ENCODE measurements at regions not wholly inside any gene's neighbourhood (a gene's known extent, or its start where the extent isn't known, plus 50 kb on each side); places are given as distances from the start of the nearest gene placed in this dataset.

- no peak for DNase-seq (ENCODE audit: insufficient read length, low spot score)
- no peak for TF ChIP-seq SPI1 (IDR thresholded peaks at IDR 0.05; ENCODE audit: low read depth, low read length)
- no peak for TF ChIP-seq POU2F2 (IDR thresholded peaks at IDR 0.05; ENCODE audit: low read depth, low read length)
- TF ChIP-seq PAX5 (IDR thresholded peaks at IDR 0.05; ENCODE audit: insufficient read depth, low read length, severe bottlenecking), result no peak
- no peak for TF ChIP-seq POLR2A (IDR thresholded peaks at IDR 0.05; ENCODE audit: low read depth, low read length)
- no peak for TF ChIP-seq TAF1 (IDR thresholded peaks at IDR 0.05; ENCODE audit: low read depth, low read length)
- no peak for TF ChIP-seq POLR2AphosphoS5 (IDR thresholded peaks at IDR 0.05; ENCODE audit: low read depth, low read length)
- FAIRE-seq, result no peak
Observed at GRCh38 chr3:181947606-181948005, 235.9 kb downstream of the SOX2 start.

GRCh38 chr3:181948286-181948685 lies 236.6 kb downstream of the SOX2 start:
- TF ChIP-seq POLR2A (IDR thresholded peaks at IDR 0.05; ENCODE audit: low read depth, low read length), result no peak
- FAIRE-seq (no peak), DNase-seq (ENCODE audit: insufficient read length, low spot score) (no peak)

DNA sequence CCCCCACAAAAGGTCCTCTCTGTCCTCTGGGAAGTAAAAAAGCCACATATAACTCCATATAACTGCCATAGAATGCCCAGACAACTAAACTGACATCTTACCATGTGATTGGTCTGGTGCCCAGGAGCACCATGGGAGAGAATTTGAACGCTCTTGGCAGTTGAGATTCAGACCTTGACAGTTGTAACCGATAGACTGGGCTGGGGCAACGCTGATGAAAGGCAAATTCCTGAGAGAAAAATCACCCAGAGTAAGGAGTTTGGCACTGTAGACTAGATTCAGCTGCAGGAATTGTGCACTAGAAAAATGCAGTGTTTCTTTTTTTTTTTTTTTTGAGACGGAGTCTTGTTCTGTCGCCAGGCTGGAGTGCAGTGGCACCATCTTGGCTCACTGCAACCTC lies 240.5 kb downstream of the SOX2 start:
- TF ChIP-seq POU2F2 (IDR thresholded peaks at IDR 0.05; ENCODE audit: low read depth, low read length), result no peak
- TF ChIP-seq SPI1 (IDR thresholded peaks at IDR 0.05; ENCODE audit: low read depth, low read length), result no peak
- no peak for TF ChIP-seq POLR2A (IDR thresholded peaks at IDR 0.05; ENCODE audit: low read depth, low read length)
- no peak for TF ChIP-seq TAF1 (IDR thresholded peaks at IDR 0.05; ENCODE audit: low read depth, low read length)
- no peak for TF ChIP-seq POLR2AphosphoS5 (IDR thresholded peaks at IDR 0.05; ENCODE audit: low read depth, low read length)
- no peak for TF ChIP-seq PAX5 (IDR thresholded peaks at IDR 0.05; ENCODE audit: insufficient read depth, low read length, severe bottlenecking)
- DNase-seq (ENCODE audit: insufficient read length, low spot score), result no peak
- no peak for FAIRE-seq

DNA sequence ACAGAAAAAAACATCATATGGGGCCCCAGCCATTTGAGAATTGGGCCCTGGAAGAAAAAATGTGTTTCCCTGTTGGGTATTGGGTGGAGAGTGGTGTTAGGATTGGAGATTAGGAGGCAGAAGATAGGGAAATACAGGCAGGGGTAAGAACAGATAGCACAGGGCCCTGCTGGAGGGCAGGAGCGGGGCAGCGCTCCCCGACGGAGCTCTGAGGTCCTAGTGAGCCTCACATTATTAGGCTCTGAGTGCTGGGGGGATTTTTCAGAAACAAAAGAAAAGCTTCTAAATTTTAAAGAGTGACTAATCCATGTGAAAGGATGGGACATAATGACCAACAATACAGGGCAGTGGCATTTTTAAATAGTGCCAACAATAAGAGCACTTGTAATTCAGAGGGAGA lies 241.2 kb downstream of the SOX2 start:
- FAIRE-seq (no peak), DNase-seq (ENCODE audit: insufficient read length, low spot score) (no peak)
- TF ChIP-seq TAF1 (IDR thresholded peaks at IDR 0.05; ENCODE audit: low read depth, low read length) (no peak), POLR2A (IDR thresholded peaks at IDR 0.05; ENCODE audit: low read depth, low read length) (no peak), PAX5 (IDR thresholded peaks at IDR 0.05; ENCODE audit: insufficient read depth, low read length, severe bottlenecking) (no peak), POU2F2 (IDR thresholded peaks at IDR 0.05; ENCODE audit: low read depth, low read length) (no peak)

- DNase-seq (ENCODE audit: insufficient read length, low spot score) (no peak), FAIRE-seq (no peak)
- TF ChIP-seq TAF1 (IDR thresholded peaks at IDR 0.05; ENCODE audit: low read depth, low read length) (no peak), PAX5 (IDR thresholded peaks at IDR 0.05; ENCODE audit: insufficient read depth, low read length, severe bottlenecking) (no peak), POU2F2 (IDR thresholded peaks at IDR 0.05; ENCODE audit: low read depth, low read length) (no peak), POLR2AphosphoS5 (IDR thresholded peaks at IDR 0.05; ENCODE audit: low read depth, low read length) (no peak), POLR2A (IDR thresholded peaks at IDR 0.05; ENCODE audit: low read depth, low read length) (no peak)
Observed at GRCh38 chr3:181955566-181955965, 243.8 kb downstream of the SOX2 start.

DNA sequence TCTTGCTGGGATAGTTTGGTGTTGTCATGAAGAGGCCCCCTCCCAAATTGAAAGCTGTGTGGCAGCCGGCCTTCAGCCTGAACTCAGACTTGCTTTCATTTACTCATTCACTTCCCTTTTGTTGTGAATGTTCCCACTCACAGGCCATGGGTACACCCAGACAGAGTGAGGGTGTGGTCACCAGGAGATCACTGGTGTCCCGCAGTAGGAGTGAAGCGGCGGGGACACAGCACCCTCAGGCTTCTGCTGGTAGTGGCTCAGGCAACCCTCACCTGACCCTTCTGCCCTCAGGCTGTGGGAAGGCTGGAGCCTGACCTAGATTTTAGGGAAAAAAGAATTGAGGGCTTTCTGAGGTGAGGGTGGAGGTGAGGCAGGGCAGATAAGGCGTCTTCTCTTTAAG lies 244.4 kb downstream of the SOX2 start:
- FAIRE-seq (peak; percentile 57), DNase-seq (ENCODE audit: insufficient read length, low spot score) (no peak)
- TF ChIP-seq PAX5 (IDR thresholded peaks at IDR 0.05; ENCODE audit: insufficient read depth, low read length, severe bottlenecking) (no peak), SPI1 (IDR thresholded peaks at IDR 0.05; ENCODE audit: low read depth, low read length) (peak; percentile 72), POU2F2 (IDR thresholded peaks at IDR 0.05; ENCODE audit: low read depth, low read length) (no peak)

- TF ChIP-seq PAX5 (IDR thresholded peaks at IDR 0.05; ENCODE audit: insufficient read depth, low read length, severe bottlenecking), result no peak
- TF ChIP-seq TAF1 (IDR thresholded peaks at IDR 0.05; ENCODE audit: low read depth, low read length), result no peak
- TF ChIP-seq POLR2A (IDR thresholded peaks at IDR 0.05; ENCODE audit: low read depth, low read length), result no peak
- TF ChIP-seq POLR2AphosphoS5 (IDR thresholded peaks at IDR 0.05; ENCODE audit: low read depth, low read length), result no peak
- TF ChIP-seq SPI1 (IDR thresholded peaks at IDR 0.05; ENCODE audit: low read depth, low read length), result no peak
- no peak for TF ChIP-seq POU2F2 (IDR thresholded peaks at IDR 0.05; ENCODE audit: low read depth, low read length)
- FAIRE-seq, result no peak
Observed at GRCh38 chr3:181966393-181966792, 254.7 kb downstream of the SOX2 start.

GRCh38 chr3:181969925-181970324 lies 258.2 kb downstream of the SOX2 start:
- FAIRE-seq, result no peak
- TF ChIP-seq TAF1 (IDR thresholded peaks at IDR 0.05; ENCODE audit: low read depth, low read length) (no peak), POLR2A (IDR thresholded peaks at IDR 0.05; ENCODE audit: low read depth, low read length) (no peak), POLR2AphosphoS5 (IDR thresholded peaks at IDR 0.05; ENCODE audit: low read depth, low read length) (no peak), SPI1 (IDR thresholded peaks at IDR 0.05; ENCODE audit: low read depth, low read length) (no peak), PAX5 (IDR thresholded peaks at IDR 0.05; ENCODE audit: insufficient read depth, low read length, severe bottlenecking) (no peak), POU2F2 (IDR thresholded peaks at IDR 0.05; ENCODE audit: low read depth, low read length) (no peak)
- no peak for DNase-seq (ENCODE audit: insufficient read length, low spot score)

More at GRCh38 chr3:181966393-181966792, 254.7 kb downstream of the SOX2 start:
- DNase-seq (ENCODE audit: insufficient read length, low spot score), result no peak

GRCh38 chr3:181971424-181971823 lies 259.7 kb downstream of the SOX2 start:
- no peak for DNase-seq (ENCODE audit: insufficient read length, low spot score)
- FAIRE-seq, result no peak
- TF ChIP-seq POLR2A (IDR thresholded peaks at IDR 0.05; ENCODE audit: low read depth, low read length), result no peak
- TF ChIP-seq PAX5 (IDR thresholded peaks at IDR 0.05; ENCODE audit: insufficient read depth, low read length, severe bottlenecking), result no peak
- TF ChIP-seq POU2F2 (IDR thresholded peaks at IDR 0.05; ENCODE audit: low read depth, low read length), result no peak
- no peak for TF ChIP-seq POLR2AphosphoS5 (IDR thresholded peaks at IDR 0.05; ENCODE audit: low read depth, low read length)
- no peak for TF ChIP-seq SPI1 (IDR thresholded peaks at IDR 0.05; ENCODE audit: low read depth, low read length)
- no peak for TF ChIP-seq TAF1 (IDR thresholded peaks at IDR 0.05; ENCODE audit: low read depth, low read length)

- FAIRE-seq, result no peak
- TF ChIP-seq POLR2A (IDR thresholded peaks at IDR 0.05; ENCODE audit: low read depth, low read length), result no peak
- TF ChIP-seq SPI1 (IDR thresholded peaks at IDR 0.05; ENCODE audit: low read depth, low read length), result no peak
- TF ChIP-seq TAF1 (IDR thresholded peaks at IDR 0.05; ENCODE audit: low read depth, low read length), result no peak
- TF ChIP-seq POU2F2 (IDR thresholded peaks at IDR 0.05; ENCODE audit: low read depth, low read length), result no peak
- no peak for TF ChIP-seq PAX5 (IDR thresholded peaks at IDR 0.05; ENCODE audit: insufficient read depth, low read length, severe bottlenecking)
- TF ChIP-seq POLR2AphosphoS5 (IDR thresholded peaks at IDR 0.05; ENCODE audit: low read depth, low read length), result no peak
- no peak for DNase-seq (ENCODE audit: insufficient read length, low spot score)
Observed at GRCh38 chr3:181974198-181974597, 262.5 kb downstream of the SOX2 start.
